GM12878 (cell line): ENCODE measurements at regions not wholly inside any gene's neighbourhood (a gene's known extent, or its start where the extent isn't known, plus 50 kb on each side); places are given as distances from the start of the nearest gene placed in this dataset.

Source experiments
- ATAC-seq: fragments of 200-7000 bp; cut with Tn5 transposase; 3 replicates; pipeline ENCODE4 v1.9.1; 2020; ENCODE audit warnings: mild to moderate bottlenecking, moderate library complexity
- BruUV-seq: library from RNA; stranded (reverse); fragments of 400-500 nt; replicated peaks from 2 replicates; lab custom pipeline; 2021; lab: Mats Ljungman, UMichigan
- CTCF ChIA-PET: fragments of 300-600 bp; sonication (Branson Sonifier 250); formaldehyde crosslinking; extraction: SDS; loops from one replicate; lab custom pipeline; 2021; ENCODE audit warnings: inconsistent platforms; lab: Yijun Ruan, JAX
- POLR2A ChIA-PET: fragments of 350-600 bp; formaldehyde crosslinking; extraction: SDS; loops from one replicate; lab custom pipeline; 2021; ENCODE audit warnings: inconsistent platforms; lab: Charles Lee
- RAD21 ChIA-PET: fragments of 300-600 bp; sonication (Branson Sonifier 250); formaldehyde crosslinking; loops from one replicate; lab custom pipeline; 2023; ENCODE audit warnings: antibody characterized with exemption; ENCODE audit not compliant: unreplicated experiment; lab: Charles Lee
- SMC1A ChIA-PET: fragments of 300-600 bp; sonication (Branson Sonifier 250); formaldehyde crosslinking; loops from one replicate; lab custom pipeline; 2023; ENCODE audit not compliant: unreplicated experiment, uncharacterized antibody; lab: Charles Lee
- DNase-seq: peaks from one replicate; pipeline ENCODE4 v3.0.0-alpha.2; 2011; ENCODE audit warnings: low read depth, low spot score
- FAIRE-seq: peaks from 3 replicates; lab custom pipeline; 2011; peaks lifted over from hg19 to GRCh38; lab: Jason Lieb, UNC
- H2AFZ ChIP-seq: 2 replicates; pipeline ENCODE4 v1.6.0; 2011; ENCODE audit warnings: low read depth, low read length, control low read depth; ENCODE audit not compliant: control insufficient read depth
- H3K27ac ChIP-seq: 2 replicates; pipeline ENCODE4 v1.5.1; 2011; ENCODE audit warnings: control low read depth; ENCODE audit not compliant: control insufficient read depth, insufficient read depth
- H3K27me3 ChIP-seq, 2 experiments: replicated peaks in 1 of 2; 2 replicates each; pipeline versions ENCODE4 v1.6.0 to v1.6.1; 2011; ENCODE audit warnings: low read length in 1 of 2; ENCODE audit not compliant: control insufficient read depth in 2 of 2, insufficient read depth in 2 of 2
- H3K36me3 ChIP-seq, 2 experiments: 2 replicates each; pipeline ENCODE4 v1.5.1; 2011; ENCODE audit warnings: low read length in 1 of 2; ENCODE audit not compliant: control insufficient read depth in 2 of 2, insufficient read depth in 2 of 2
- H3K4me1 ChIP-seq: 2 replicates; pipeline ENCODE4 v1.6.1; 2011; ENCODE audit warnings: mild to moderate bottlenecking, low read length, moderate library complexity, mixed read lengths; ENCODE audit not compliant: control insufficient read depth, insufficient read depth
- H3K4me2 ChIP-seq: 2 replicates; pipeline ENCODE4 v1.6.0; 2011; ENCODE audit warnings: control low read depth; ENCODE audit not compliant: control insufficient read depth, insufficient read depth
- H3K4me3 ChIP-seq: fragments of 200-600 bp; sonication (generic); 2 replicates; pipeline ENCODE4 v1.5.1; 2016
- H3K79me2 ChIP-seq: 2 replicates; pipeline ENCODE4 v1.6.0; 2011; ENCODE audit warnings: low read length; ENCODE audit not compliant: control insufficient read depth, insufficient read depth
- H3K9ac ChIP-seq: 2 replicates; pipeline ENCODE4 v1.8.0; 2011; ENCODE audit warnings: low read length, control low read depth, mixed read lengths; ENCODE audit not compliant: control insufficient read depth, insufficient read depth
- H3K9me3 ChIP-seq: replicated peaks from 3 replicates; pipeline ENCODE4 v1.5.1; 2011; ENCODE audit warnings: mild to moderate bottlenecking, low read length; ENCODE audit not compliant: control insufficient read depth, insufficient read depth
- H4K20me1 ChIP-seq: 2 replicates; pipeline ENCODE4 v1.6.0; 2011; ENCODE audit not compliant: control insufficient read depth, insufficient read depth
- NKRF ChIP-seq: fragments of 450-650 bp; conservative IDR thresholded peaks from 2 replicates; pipeline ENCODE4 v1.6.1; 2017; ENCODE audit warnings: mild to moderate bottlenecking, moderate library complexity
- TCF7 ChIP-seq: IDR thresholded peaks from 2 replicates; pipeline ENCODE4 v1.6.1; 2014; ENCODE audit warnings: antibody characterized with exemption, borderline replicate concordance
- WGBS: methylation state at CpG from one replicate; pipeline ENCODE4 v1.1.6; 2016; ENCODE audit warnings: low lambda C conversion rate; ENCODE audit not compliant: insufficient replicate concordance, insufficient coverage; ENCODE audit errors: missing lambda C conversion rate; 5-methylcytosine and 5-hydroxymethylcytosine counted together
- in situ Hi-C: fragments of 300-500 bp; cut with MboI; formaldehyde crosslinking; loops from 9 replicates; pipeline ENCODE4 v1.14.3; 2018; ENCODE audit warnings: mixed read lengths
- intact Hi-C: fragments of 100-400 bp; cut with micrococcal nuclease; formaldehyde crosslinking; loops from one replicate; pipeline ENCODE4 v1.14.2; 2022; ENCODE audit not compliant: unreplicated experiment
- TF ChIP-seq, protein P1 (sequence below): fragments of 450-650 bp; IDR thresholded peaks from 2 replicates; pipeline ENCODE4 v1.6.1; 2014; ENCODE audit warnings: mild to moderate bottlenecking

DNA sequence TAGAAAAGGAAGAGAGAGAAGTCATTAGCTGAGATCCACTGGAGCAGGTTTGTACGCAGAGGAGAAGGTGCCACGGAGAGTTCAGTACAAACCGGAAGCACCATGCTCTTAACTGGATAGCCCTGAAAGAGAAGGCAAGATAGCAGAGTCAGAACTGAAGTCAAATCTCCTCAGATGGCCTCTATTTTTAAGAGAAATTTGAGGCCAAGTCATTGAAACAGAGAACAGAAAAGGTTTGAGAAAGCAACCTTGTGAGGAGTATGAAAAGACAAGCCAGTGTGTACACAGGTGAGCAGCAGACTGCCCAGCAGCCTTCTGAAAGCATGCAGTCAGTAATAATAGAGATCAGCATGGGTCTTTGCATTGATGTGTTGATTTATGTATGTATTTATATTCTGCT is 66.1 kb upstream of the SPRED1 start:
- Histone ChIP-seq H3K27me3 (no peaks in the 10 kb centered on the region), H3K9me3 (no peaks in the 10 kb centered on the region), H4K20me1 (no peaks in the 10 kb centered on the region), H3K4me2 (no peak overlapping the region), H3K79me2 (no peaks in the 10 kb centered on the region), H3K9ac (no peak overlapping the region), H2AFZ (no peak overlapping the region), H3K27ac (no peak overlapping the region), H3K36me3 (no peaks in the 10 kb centered on the region), H3K4me1 (no peaks in the 10 kb centered on the region; the same call in 1 of the 2 replicates), H3K4me3 (no peak overlapping the region)
- WGBS: 44% methylated on average over 3 of the region's 3 CpGs
- no TSS peak for BruUV-seq
- DNase-seq (no peak), FAIRE-seq (no peak), ATAC-seq (no peak)
- TF ChIP-seq NKRF (no peak), TCF7 (no peak)
- TF ChIP-seq, protein P1, sequence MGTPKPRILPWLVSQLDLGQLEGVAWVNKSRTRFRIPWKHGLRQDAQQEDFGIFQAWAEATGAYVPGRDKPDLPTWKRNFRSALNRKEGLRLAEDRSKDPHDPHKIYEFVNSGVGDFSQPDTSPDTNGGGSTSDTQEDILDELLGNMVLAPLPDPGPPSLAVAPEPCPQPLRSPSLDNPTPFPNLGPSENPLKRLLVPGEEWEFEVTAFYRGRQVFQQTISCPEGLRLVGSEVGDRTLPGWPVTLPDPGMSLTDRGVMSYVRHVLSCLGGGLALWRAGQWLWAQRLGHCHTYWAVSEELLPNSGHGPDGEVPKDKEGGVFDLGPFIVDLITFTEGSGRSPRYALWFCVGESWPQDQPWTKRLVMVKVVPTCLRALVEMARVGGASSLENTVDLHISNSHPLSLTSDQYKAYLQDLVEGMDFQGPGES: no peak
- intact Hi-C loops (no loop called here), in situ Hi-C loops (no loop called here)
- ChIA-PET RAD21 (no interaction called here), CTCF (interaction anchor here (0.6 to 1.0 kb wide), 2 partner anchors 14 to 1129 kb away, joined by 3 to 4 read pairs; no protein-coding TSS in a partner anchor), SMC1A (interaction anchor here (0.5 kb wide), 1 partner anchor 31 kb away, joined by 4 read pairs; no protein-coding TSS in a partner anchor), POLR2A (no interaction called here)
